HG03159 (cell line): ENCODE measurements at regions not wholly inside any gene's neighbourhood (a gene's known extent, or its start where the extent isn't known, plus 50 kb on each side); places are given as distances from the start of the nearest gene placed in this dataset.

Experiments
- ATAC-seq: cut with Tn5 transposase; IDR thresholded peaks from one replicate; pipeline ENCODE4 v1.9.1; 2021; ENCODE audit warnings: mild to moderate bottlenecking, moderate library complexity; ENCODE audit not compliant: unreplicated experiment

GRCh38 chr5:8756498-8757084, 789.3 kb downstream of the SEMA5A start:
- ATAC-seq = no peak

- ATAC-seq = no peak
Observed at GRCh38 chr5:8765886-8766285, 780.0 kb downstream of the SEMA5A start.

GRCh38 chr5:8766448-8766847, 779.4 kb downstream of the SEMA5A start:
- ATAC-seq = no peak

GRCh38 chr5:8767111-8767510, 778.8 kb downstream of the SEMA5A start:
- ATAC-seq = no peak

GRCh38 chr5:8767746-8768145, 778.1 kb downstream of the SEMA5A start:
- ATAC-seq = no peak

- ATAC-seq = no peak
Observed at GRCh38 chr5:8769631-8770030, 776.2 kb downstream of the SEMA5A start.

DNA sequence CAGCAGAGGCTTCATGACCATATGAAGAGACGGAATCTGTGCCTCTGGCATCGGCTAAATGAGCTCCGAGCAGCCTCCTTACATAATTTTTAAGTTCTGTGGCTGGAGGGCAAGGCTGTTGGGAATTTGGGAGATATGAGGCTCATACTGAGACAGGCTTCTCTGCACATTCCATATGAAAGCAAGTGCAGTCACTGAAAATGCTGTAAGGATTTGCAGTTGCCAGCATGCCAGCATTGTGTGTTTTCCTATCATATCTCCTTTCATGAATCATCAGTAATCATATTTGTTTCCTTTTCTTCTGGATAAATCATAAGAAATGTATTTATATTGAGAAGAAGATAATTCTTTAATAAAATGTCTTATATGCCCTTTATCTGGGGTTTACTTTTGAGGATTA, 775.4 kb downstream of the SEMA5A start:
- ATAC-seq = no peak

- ATAC-seq = no peak
Observed at GRCh38 chr5:8773046-8773615, 772.7 kb downstream of the SEMA5A start.

DNA sequence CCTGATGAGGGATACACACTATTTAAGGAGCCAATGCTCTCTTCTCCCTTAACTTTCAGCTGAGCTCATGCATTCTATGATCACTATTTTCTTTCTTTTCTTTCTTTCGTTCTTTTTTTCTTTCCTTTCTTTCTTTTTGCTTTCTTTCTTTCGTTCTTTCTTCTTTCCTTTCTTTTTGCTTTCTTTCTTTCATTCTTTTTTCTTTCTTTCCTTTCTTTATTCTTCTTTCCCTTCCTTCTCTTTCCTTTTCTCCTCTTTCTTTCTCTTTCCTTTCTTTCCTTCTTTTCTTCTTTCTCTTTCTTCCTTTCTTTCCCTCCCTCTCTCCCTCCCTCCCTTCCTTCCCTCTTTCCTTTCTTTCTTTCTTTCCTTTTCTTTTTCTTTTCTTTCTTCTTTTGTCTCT, 761.2 kb downstream of the SEMA5A start:
- no peak for ATAC-seq

DNA sequence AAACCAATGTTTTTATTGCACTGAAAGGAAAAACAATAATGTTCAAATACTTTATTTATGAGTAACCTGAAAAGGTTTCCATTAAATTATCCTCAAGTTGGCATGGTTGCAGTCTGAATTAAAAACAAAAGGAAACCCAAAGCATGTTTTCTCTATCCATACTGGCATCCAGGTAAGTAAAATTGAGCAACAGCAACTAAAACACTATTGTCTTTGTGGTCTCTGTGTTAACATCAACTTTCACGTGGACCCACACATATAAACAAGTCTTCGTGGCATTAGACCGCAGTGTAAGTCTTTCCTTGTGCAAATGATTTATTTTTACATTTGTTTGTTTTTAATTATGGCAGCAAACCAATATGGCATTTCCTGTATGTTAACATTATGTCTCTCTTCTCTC, 757.6 kb downstream of the SEMA5A start:
- no peak for ATAC-seq

DNA sequence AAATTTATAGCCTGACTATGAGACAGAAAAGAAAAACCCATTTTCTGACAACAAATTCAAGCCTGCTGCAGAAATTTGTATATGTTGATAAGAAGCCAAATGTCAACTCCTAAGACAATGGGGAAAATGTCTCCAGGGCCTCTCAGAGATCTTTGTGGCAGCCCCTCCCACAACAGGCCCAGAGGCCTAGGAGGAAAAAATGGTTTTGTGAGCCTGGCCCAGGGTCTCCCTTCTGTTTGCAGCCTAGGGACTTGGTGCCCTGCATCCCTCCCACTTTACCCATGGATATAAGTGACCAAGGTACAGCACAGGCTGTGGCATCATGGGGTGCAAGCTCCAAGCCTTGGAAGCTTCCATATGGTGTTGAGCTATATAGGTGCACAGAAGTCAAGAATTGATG, 740.2 kb downstream of the SEMA5A start:
- no peak for ATAC-seq

DNA sequence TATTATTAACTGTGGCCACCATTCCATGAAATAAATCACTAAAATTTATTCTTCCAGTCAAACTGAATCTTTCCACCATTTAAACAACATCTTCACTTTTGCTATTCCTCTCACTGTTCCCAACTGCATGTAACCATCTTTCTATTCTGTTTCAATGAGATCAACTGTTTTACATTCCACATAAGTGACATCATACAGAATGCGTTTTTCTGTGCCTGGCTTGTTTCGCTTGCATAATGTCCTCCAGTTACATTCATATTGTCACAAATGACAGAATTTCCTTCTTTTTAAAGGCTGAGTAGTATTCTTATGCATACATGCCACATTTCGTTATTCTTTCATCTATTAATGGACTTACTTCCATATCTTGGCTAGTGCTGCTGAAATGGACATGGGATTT, 738.2 kb downstream of the SEMA5A start:
- no peak for ATAC-seq

GRCh38 chr5:8811581-8811980, 734.3 kb downstream of the SEMA5A start:
- ATAC-seq = no peak

GRCh38 chr5:8813180-8813579, 732.7 kb downstream of the SEMA5A start:
- ATAC-seq = no peak

DNA sequence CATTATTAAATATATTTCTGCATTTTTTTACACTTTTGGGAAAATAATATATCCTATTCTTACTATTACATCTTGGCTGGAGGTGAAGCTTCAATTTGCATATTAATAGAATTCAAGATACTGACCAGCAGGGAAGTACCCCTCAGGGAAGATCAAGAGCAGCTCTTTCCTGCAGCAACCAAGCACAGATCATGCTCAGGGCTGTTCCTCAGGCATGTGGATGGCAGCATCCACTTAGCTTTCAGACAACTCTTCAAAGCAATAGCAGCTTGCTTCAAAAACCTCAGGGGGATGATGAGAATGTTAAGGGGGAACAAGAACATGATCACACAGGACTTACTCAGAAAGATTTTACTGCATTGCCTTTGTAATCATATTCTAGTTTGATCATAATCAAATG, 731.8 kb downstream of the SEMA5A start:
- no peak for ATAC-seq

DNA sequence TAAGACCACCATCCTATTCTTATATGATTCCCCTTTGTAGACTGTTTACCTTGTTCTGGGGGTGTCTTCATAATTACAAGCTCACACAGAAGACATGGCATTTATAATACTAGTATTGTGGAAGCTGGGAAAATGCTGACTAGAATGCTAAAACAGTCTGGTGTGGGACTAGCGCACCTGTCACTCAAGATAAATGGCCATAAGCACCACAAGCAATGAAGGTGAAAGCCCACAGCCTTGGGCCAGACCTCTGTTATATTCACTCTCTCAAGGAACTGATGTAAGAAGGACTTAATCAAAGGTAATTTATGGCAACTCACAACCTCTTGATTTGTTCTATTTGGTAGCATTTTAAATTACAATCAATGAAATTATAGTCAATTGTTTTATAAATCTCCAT, 721.5 kb downstream of the SEMA5A start:
- no peak for ATAC-seq

DNA sequence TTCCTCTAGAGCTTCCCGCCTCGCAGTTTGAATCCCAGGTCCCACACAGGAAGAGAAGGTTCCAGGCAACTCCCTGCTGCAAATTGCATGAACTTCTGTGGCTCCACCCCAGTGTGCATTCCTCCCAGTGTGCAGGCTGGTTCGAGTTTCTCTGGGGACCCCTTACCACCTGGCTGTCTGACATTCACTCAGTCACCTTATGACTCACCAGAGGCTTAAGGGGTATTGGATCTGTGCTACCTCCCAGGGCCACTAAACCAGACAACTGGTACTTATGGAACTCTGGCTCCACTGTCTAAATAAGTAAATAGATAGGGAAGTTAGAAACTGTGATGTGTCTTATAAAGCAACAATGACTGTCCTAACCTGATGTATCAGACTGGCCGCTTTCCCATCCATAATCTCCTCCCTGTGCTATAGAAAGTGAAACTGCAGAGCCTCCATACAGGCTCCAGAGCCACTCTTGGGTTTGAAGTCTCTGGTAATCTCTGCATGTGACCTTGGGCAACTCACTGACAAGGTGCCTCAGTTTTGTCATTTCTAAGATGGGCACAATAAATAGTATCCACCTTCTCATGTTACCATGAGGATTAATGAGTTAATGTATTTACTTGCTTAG, 720.6 kb downstream of the SEMA5A start:
- ATAC-seq = no peak

- no peak for ATAC-seq
Observed at GRCh38 chr5:8826508-8826907, 719.4 kb downstream of the SEMA5A start.

DNA sequence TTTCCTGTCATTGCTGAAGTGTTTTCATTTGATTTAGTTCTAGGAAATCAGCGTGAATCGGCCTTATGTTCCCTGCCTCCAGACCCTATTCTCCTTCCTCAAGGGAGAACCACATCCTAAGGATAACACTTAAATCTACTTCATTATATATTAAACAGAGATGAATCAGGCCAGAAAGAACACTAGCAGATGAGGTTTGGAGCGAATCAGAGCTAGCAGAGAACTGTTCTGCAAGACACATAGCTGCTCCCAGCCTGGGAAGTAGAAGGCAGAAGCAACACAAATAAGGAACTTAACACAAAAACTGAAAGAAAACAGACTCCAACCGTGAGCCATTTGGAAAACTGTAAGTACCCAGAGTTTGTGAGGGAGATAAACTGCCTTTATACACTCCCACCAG, 718.2 kb downstream of the SEMA5A start:
- no peak for ATAC-seq

DNA sequence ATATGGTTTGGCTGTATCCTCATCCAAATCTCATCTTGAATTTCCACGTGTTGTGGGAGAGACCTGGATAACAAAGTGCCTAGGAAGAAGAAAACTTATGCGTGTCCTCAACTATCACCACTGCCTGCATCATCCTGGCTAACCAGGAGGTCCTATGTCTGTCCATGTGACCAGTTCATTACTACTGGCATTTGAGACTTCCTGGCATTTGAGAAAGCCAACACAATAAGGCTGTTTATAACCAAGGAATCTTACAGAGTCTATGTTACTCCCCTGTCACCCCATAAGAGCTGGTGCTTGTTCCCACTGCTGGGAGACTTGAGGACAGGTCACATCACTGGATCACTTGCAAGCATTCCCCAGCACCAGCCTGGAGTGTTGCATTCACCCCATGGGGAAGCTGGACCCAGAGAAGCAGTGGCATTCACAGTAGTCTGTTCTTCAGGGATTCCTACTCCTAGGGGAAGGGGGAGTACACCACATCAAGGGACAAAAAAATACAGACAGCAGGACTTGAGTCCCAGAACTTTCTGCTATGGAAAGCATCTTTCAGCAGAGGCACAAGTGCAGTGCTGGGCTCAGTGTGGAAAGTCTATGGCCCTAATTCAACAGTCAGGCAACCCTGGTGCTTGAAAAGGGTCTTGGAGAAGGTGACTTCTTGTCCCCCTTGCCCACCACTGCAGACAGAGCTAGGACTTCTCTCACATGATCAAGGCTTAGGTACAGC, 717.1 kb downstream of the SEMA5A start:
- ATAC-seq = no peak

GRCh38 chr5:8829323-8830029, 716.4 kb downstream of the SEMA5A start:
- no peak for ATAC-seq

DNA sequence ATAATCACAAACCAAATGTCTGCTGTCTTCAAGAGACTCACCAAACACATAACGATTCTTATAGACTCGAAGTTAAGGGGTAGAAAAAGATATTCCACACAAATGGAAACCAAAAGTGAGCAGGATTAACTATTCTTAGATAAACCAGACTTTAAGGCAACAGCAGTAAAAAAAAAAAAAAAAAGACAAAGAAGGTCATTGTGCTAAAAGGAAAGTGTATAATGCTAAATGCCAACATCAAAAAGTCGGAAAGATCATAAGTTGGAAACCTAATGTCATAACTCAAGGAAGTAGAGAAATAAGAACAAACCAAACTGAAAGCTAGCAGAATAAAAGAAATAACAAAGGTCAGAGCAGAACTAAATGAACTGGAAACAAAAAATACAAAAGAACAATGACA, 714.6 kb downstream of the SEMA5A start:
- no peak for ATAC-seq
